Gastroesophageal sphincter (tissue), 3 donors: ENCODE measurements at regions not wholly inside any gene's neighbourhood (a gene's known extent, or its start where the extent isn't known, plus 50 kb on each side); places are given as distances from the start of the nearest gene placed in this dataset.

Experiments used
- EP300 ChIP-seq: sonication (generic); formaldehyde crosslinking; IDR thresholded peaks from one replicate; pipeline ENCODE4 v1.6.1; 2017; ENCODE audit warnings: antibody characterized with exemption, mild to moderate bottlenecking
- POLR2A ChIP-seq, 2 donors: fragments of 450-650 bp; IDR thresholded peaks; one replicate each; pipeline ENCODE4 v1.6.1; 2017; ENCODE audit warnings: antibody characterized with exemption in 2 of 2, mild to moderate bottlenecking in 2 of 2, moderate library complexity in 1 of 2
- POLR2AphosphoS5 ChIP-seq: sonication (generic); formaldehyde crosslinking; IDR thresholded peaks from one replicate; pipeline ENCODE4 v1.6.1; 2017; ENCODE audit warnings: antibody characterized with exemption
- TF ChIP-seq, protein P1 (sequence below), 4 experiments: fragments of 200-600 bp in 2 of 4; fragments of 450-650 bp in 2 of 4; sonication (generic) in 1 of 4; IDR thresholded peaks; one replicate each; pipeline ENCODE4 v1.5.1; 2017 to 2019; ENCODE audit warnings: antibody characterized with exemption in 4 of 4, mild to moderate bottlenecking in 2 of 4, moderate library complexity in 2 of 4

DNA sequence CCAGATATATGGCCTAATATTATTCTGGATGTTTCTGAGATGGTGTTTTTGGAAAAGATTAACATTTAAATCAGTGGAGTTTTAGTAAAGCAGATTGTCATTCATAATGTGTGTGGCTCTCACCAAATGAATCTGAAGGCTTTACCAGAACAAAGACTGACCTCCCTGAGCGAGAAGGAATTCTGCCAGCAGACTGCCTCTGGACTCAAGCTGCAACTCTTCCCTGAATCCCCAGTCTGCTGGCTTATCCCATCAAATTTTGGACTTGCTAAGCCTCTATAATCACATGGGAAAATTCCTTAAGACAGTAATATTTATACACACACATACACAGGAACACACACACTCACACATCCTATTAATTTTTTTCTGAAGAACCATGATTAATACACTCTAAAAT is 102.3 kb downstream of the FAM174B start:
- TF ChIP-seq POLR2A (IDR thresholded peaks at IDR 0.05) (no peak), POLR2AphosphoS5 (no peak), EP300 (no peak)
- TF ChIP-seq, protein P1, sequence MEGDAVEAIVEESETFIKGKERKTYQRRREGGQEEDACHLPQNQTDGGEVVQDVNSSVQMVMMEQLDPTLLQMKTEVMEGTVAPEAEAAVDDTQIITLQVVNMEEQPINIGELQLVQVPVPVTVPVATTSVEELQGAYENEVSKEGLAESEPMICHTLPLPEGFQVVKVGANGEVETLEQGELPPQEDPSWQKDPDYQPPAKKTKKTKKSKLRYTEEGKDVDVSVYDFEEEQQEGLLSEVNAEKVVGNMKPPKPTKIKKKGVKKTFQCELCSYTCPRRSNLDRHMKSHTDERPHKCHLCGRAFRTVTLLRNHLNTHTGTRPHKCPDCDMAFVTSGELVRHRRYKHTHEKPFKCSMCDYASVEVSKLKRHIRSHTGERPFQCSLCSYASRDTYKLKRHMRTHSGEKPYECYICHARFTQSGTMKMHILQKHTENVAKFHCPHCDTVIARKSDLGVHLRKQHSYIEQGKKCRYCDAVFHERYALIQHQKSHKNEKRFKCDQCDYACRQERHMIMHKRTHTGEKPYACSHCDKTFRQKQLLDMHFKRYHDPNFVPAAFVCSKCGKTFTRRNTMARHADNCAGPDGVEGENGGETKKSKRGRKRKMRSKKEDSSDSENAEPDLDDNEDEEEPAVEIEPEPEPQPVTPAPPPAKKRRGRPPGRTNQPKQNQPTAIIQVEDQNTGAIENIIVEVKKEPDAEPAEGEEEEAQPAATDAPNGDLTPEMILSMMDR (IDR thresholded peaks at IDR 0.05): no peak
